Caco-2 (cell line): ENCODE measurements at regions not wholly inside any gene's neighbourhood (a gene's known extent, or its start where the extent isn't known, plus 50 kb on each side); places are given as distances from the start of the nearest gene placed in this dataset.

Experiments
- BruUV-seq: library from RNA; stranded (reverse); fragments of 400-500 nt; replicated peaks from 2 replicates; lab custom pipeline; 2021; lab: Mats Ljungman, UMichigan
- CTCF ChIA-PET: fragments of 300-600 bp; sonication (Branson Sonifier 250); formaldehyde crosslinking; loops from one replicate; lab custom pipeline; 2022; ENCODE audit warnings: antibody characterized with exemption; lab: Charles Lee
- POLR2A ChIA-PET: fragments of 300-600 bp; sonication (Branson Sonifier 250); formaldehyde crosslinking; loops from one replicate; lab custom pipeline; 2022; ENCODE audit warnings: antibody characterized with exemption; lab: Charles Lee
- DNase-seq, 2 experiments: peaks; one replicate each; pipeline versions ENCODE4 v3.0.0 to v3.0.0-alpha.2; 2020 to 2022
- H3K27me3 ChIP-seq: replicated peaks from 2 replicates; pipeline ENCODE4 v1.6.0; 2011; ENCODE audit warnings: low read length; ENCODE audit not compliant: control insufficient read depth, insufficient read depth
- H3K36me3 ChIP-seq: 2 replicates; pipeline ENCODE4 v1.5.1; 2011; ENCODE audit warnings: low read length; ENCODE audit not compliant: control insufficient read depth, insufficient read depth
- H3K4me1 ChIP-seq: fragments of 250-450 bp; sonication (Bioruptor Pico); 2 replicates; pipeline ENCODE4 v1.5.1; 2020; ENCODE audit warnings: mild to moderate bottlenecking
- H3K4me3 ChIP-seq: 2 replicates; pipeline ENCODE4 v1.5.1; 2011; ENCODE audit warnings: low read depth, mild to moderate bottlenecking, control low read depth, low read length
- H3K9me3 ChIP-seq: fragments of 250-450 bp; sonication (Bioruptor Pico); 2 replicates; pipeline ENCODE4 v1.5.1; 2020; ENCODE audit warnings: mild to moderate bottlenecking, moderate library complexity
- H3K27ac Mint-ChIP-seq: one replicate; pipeline ENCODE4 v1.8.0; 2022; ENCODE audit warnings: mixed read lengths; ENCODE audit not compliant: unreplicated experiment
- H3K27me3 Mint-ChIP-seq: one replicate; pipeline ENCODE4 v1.8.0; 2022; ENCODE audit warnings: mixed read lengths; ENCODE audit not compliant: insufficient read depth, unreplicated experiment
- H3K36me3 Mint-ChIP-seq: one replicate; pipeline ENCODE4 v1.8.0; 2022; ENCODE audit warnings: mild to moderate bottlenecking, mixed read lengths; ENCODE audit not compliant: insufficient read depth, unreplicated experiment
- H3K4me1 Mint-ChIP-seq: one replicate; pipeline ENCODE4 v1.8.0; 2022; ENCODE audit warnings: low read depth, mixed read lengths; ENCODE audit not compliant: unreplicated experiment
- H3K4me3 Mint-ChIP-seq: one replicate; pipeline ENCODE4 v1.8.0; 2022; ENCODE audit warnings: mild to moderate bottlenecking, moderate library complexity, mixed read lengths; ENCODE audit not compliant: unreplicated experiment
- H3K9me3 Mint-ChIP-seq: one replicate; pipeline ENCODE4 v1.8.0; 2022; ENCODE audit warnings: mixed read lengths; ENCODE audit not compliant: unreplicated experiment
- intact Hi-C: fragments of 100-400 bp; cut with micrococcal nuclease; formaldehyde crosslinking; loops from one replicate; pipeline ENCODE4 v1.10.0; 2022; ENCODE audit not compliant: unreplicated experiment
- TF ChIP-seq, protein P1 (sequence below), 2 experiments: fragments of 200-600 bp in 1 of 2; IDR thresholded peaks; 1 replicate in 1 of 2; 2 replicates in 1 of 2; pipeline versions ENCODE4 v1.5.1 to v1.8.0; 2011 to 2022; ENCODE audit warnings: antibody characterized with exemption in 1 of 2, control low read depth in 1 of 2, inconsistent platforms in 1 of 2, low read depth in 1 of 2, low read length in 1 of 2, mild to moderate bottlenecking in 1 of 2, moderate library complexity in 1 of 2; ENCODE audit not compliant: insufficient read depth in 1 of 2, severe bottlenecking in 1 of 2, unreplicated experiment in 1 of 2

DNA sequence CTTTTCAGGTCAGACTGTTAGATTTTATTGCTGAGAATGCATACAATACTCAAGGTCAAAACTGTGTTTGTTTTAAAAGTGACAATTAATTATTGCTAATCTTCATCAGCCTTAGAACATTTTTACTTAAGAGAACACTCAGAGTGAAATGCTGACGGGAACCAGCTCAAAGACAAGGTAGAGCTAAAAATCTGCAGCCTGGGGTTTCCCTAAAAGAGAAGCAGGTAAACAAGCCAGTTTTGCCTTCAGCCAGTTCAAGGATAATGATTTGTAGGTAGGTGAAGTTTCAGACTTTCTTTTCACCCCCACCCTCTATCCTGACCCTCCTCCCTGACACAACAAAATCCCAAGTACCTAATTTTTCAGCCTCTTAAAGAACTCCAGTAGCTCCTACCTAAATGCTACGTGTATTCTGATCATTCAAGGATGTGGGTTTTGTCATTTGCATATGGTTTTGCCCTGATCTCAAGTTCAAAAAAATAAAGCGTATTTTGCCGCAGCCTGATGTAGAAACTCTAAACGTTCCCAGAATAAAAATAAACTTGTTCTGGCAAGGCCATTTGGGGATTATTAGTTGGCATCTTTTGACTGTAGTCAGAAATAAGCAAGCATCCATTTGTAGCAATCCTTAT is 407.2 kb downstream of the EFNA5 start:
- Mint-ChIP-seq H3K27me3 (peaks cover 6% of the 10 kb centered on the region), H3K9me3 (peaks cover 11% of the 10 kb centered on the region), H3K36me3 (no peaks in the 10 kb centered on the region), H3K4me3 (no peak overlapping the region), H3K4me1 (no peaks in the 10 kb centered on the region), H3K27ac (no peak overlapping the region)
- no peaks in the 10 kb centered on the region for H3K27me3 ChIP-seq
- DNase-seq: no peak
- no peaks in the 10 kb centered on the region for H3K4me1 ChIP-seq
- BruUV-seq: no TSS peak
- H3K4me3 ChIP-seq: no peak overlapping the region
- no peaks in the 10 kb centered on the region for H3K9me3 ChIP-seq
- CTCF ChIA-PET: no interaction called here
- TF ChIP-seq, protein P1, sequence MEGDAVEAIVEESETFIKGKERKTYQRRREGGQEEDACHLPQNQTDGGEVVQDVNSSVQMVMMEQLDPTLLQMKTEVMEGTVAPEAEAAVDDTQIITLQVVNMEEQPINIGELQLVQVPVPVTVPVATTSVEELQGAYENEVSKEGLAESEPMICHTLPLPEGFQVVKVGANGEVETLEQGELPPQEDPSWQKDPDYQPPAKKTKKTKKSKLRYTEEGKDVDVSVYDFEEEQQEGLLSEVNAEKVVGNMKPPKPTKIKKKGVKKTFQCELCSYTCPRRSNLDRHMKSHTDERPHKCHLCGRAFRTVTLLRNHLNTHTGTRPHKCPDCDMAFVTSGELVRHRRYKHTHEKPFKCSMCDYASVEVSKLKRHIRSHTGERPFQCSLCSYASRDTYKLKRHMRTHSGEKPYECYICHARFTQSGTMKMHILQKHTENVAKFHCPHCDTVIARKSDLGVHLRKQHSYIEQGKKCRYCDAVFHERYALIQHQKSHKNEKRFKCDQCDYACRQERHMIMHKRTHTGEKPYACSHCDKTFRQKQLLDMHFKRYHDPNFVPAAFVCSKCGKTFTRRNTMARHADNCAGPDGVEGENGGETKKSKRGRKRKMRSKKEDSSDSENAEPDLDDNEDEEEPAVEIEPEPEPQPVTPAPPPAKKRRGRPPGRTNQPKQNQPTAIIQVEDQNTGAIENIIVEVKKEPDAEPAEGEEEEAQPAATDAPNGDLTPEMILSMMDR (IDR thresholded peaks at IDR 0.05; ENCODE audit: insufficient read depth in 1 of 2, low read depth in 1 of 2, low read length in 1 of 2, severe bottlenecking in 1 of 2, unreplicated experiment in 1 of 2): no peak
- POLR2A ChIA-PET: no interaction called here
- no peaks in the 10 kb centered on the region for H3K36me3 ChIP-seq
- intact Hi-C loops: no loop called here

DNA sequence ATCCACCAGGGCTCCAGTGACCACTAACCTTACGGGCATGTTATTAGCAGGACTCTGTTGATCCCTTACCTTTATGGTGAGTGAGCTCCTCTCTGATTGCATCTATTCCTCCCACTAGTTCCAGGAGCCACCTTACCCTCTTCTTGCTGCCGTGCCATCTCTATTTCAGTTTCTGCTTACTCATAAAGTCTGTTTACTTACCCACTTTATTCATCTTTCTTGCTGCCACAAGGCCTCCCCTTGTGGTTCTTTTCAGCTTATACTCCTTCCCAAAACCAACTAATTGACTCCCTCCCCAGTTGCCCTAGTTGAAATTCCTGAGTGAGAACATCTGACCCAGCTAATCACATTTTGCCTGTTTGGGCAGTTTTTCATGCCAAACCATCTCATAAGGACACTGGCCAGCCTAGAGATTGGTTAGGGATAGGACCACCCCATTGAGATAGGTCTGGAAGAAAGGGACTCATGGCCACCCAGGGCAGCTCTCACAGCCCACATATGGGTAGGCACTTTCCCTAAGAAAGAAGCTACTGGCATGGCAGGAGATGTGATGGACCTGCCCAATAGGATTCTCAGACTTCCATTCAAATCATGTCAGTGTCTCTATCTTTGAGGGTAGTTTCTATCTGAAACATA is 412.7 kb downstream of the EFNA5 start:
- H3K4me3 ChIP-seq: no peak overlapping the region
- H3K9me3 Mint-ChIP-seq: peaks cover 11% of the 10 kb centered on the region

DNA sequence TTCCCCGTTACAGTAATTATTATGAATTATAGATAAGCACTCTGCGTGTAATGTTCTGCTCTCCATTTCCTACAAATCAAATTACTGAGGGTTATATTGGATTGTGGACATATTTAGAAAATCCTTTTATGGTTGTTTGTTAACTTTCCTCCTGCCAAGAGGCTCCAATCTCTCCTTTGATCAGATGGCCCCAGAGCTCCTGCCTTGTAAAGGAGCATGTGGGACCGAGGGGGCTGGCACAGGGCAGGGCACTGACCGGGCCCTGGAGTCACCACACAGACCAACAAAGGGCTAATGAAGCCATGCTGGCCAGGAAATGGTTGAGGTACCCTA is 415.9 kb downstream of the EFNA5 start:
- Histone ChIP-seq H3K4me3 (no peak overlapping the region), H3K27me3 (no peaks in the 10 kb centered on the region), H3K4me1 (no peaks in the 10 kb centered on the region), H3K9me3 (no peaks in the 10 kb centered on the region), H3K36me3 (no peaks in the 10 kb centered on the region)
- Mint-ChIP-seq H3K27ac (no peak overlapping the region), H3K36me3 (no peaks in the 10 kb centered on the region), H3K4me1 (no peaks in the 10 kb centered on the region), H3K4me3 (no peak overlapping the region), H3K27me3 (peaks cover 4% of the 10 kb centered on the region), H3K9me3 (no peaks in the 10 kb centered on the region)
- intact Hi-C loops: no loop called here
- DNase-seq: no peak
- POLR2A ChIA-PET: no interaction called here
- CTCF ChIA-PET: interaction anchor here (0.8 kb wide), 1 partner anchor 317 kb away, joined by 3 read pairs; no protein-coding TSS in a partner anchor
- no TSS peak for BruUV-seq
- TF ChIP-seq, protein P1 (IDR thresholded peaks at IDR 0.05; ENCODE audit: insufficient read depth in 1 of 2, low read depth in 1 of 2, low read length in 1 of 2, severe bottlenecking in 1 of 2, unreplicated experiment in 1 of 2): no peak

More for the DNA sequence above, 412.7 kb downstream of the EFNA5 start:
- ChIA-PET POLR2A (no interaction called here), CTCF (no interaction called here)
- TF ChIP-seq, protein P1 (IDR thresholded peaks at IDR 0.05; ENCODE audit: insufficient read depth in 1 of 2, low read depth in 1 of 2, low read length in 1 of 2, severe bottlenecking in 1 of 2, unreplicated experiment in 1 of 2): no peak
- BruUV-seq: no TSS peak
- no peaks in the 10 kb centered on the region for H3K9me3 ChIP-seq
- intact Hi-C loops: no loop called here
- no peaks in the 10 kb centered on the region for H3K27me3 ChIP-seq
- Mint-ChIP-seq H3K27me3 (peaks cover 6% of the 10 kb centered on the region), H3K27ac (no peak overlapping the region), H3K4me1 (no peaks in the 10 kb centered on the region), H3K4me3 (no peak overlapping the region), H3K36me3 (no peaks in the 10 kb centered on the region)
- DNase-seq: no peak
- no peaks in the 10 kb centered on the region for H3K4me1 ChIP-seq
- no peaks in the 10 kb centered on the region for H3K36me3 ChIP-seq
